NCI-H69 (cell line): ENCODE measurements at regions not wholly inside any gene's neighbourhood (a gene's known extent, or its start where the extent isn't known, plus 50 kb on each side); places are given as distances from the start of the nearest gene placed in this dataset.

Source experiments
- DNase-seq: peaks from one replicate; lab custom pipeline; 2025; lab: John Stamatoyannopoulos, UW

GRCh38 chr3:109532257-109533216 is 195.2 kb upstream of the DPPA4 start:
- no peak for DNase-seq

GRCh38 chr3:109545746-109546145 is 208.4 kb upstream of the DPPA4 start:
- no peak for DNase-seq

GRCh38 chr3:109548192-109548938 is 211.0 kb upstream of the DPPA4 start:
- DNase-seq: no peak

- DNase-seq: no peak
Measured at GRCh38 chr3:109553591-109554371, 216.4 kb upstream of the DPPA4 start.

GRCh38 chr3:109559389-109559788 is 222.0 kb upstream of the DPPA4 start:
- DNase-seq: no peak

GRCh38 chr3:109563149-109563548 is 225.8 kb upstream of the DPPA4 start:
- DNase-seq: no peak

GRCh38 chr3:109569135-109569846 is 231.9 kb upstream of the DPPA4 start:
- no peak for DNase-seq

- DNase-seq: no peak
Measured at GRCh38 chr3:109570408-109570807, 233.1 kb upstream of the DPPA4 start.

- no peak for DNase-seq
Measured at GRCh38 chr3:109572301-109572700, 235.0 kb upstream of the DPPA4 start.

GRCh38 chr3:109596991-109597390 is 259.6 kb upstream of the DPPA4 start:
- DNase-seq: no peak

- no peak for DNase-seq
Measured at GRCh38 chr3:109597444-109597843, 260.1 kb upstream of the DPPA4 start.

- no peak for DNase-seq
Measured at GRCh38 chr3:109607897-109608296, 270.6 kb upstream of the DPPA4 start.

GRCh38 chr3:109608574-109608973 is 271.2 kb upstream of the DPPA4 start:
- DNase-seq: no peak

- DNase-seq: no peak
Measured at GRCh38 chr3:109618766-109619378, 281.5 kb upstream of the DPPA4 start.

- no peak for DNase-seq
Measured at GRCh38 chr3:109631897-109632296, 294.6 kb upstream of the DPPA4 start.

GRCh38 chr3:109640146-109640652 is 302.9 kb upstream of the DPPA4 start:
- no peak for DNase-seq

- DNase-seq: no peak
Measured at GRCh38 chr3:109642025-109642424, 304.7 kb upstream of the DPPA4 start.

GRCh38 chr3:109643590-109643989 is 306.2 kb upstream of the DPPA4 start:
- DNase-seq: no peak

GRCh38 chr3:109644332-109644731 is 307.0 kb upstream of the DPPA4 start:
- no peak for DNase-seq

GRCh38 chr3:109644746-109645145 is 307.4 kb upstream of the DPPA4 start:
- no peak for DNase-seq

GRCh38 chr3:109648027-109648426 is 310.7 kb upstream of the DPPA4 start:
- no peak for DNase-seq
